ENCODE measurements at regions not wholly inside any gene's neighbourhood (a gene's known extent, or its start where the extent isn't known, plus 50 kb on each side); places are given as distances from the start of the nearest gene placed in this dataset.

DNA sequence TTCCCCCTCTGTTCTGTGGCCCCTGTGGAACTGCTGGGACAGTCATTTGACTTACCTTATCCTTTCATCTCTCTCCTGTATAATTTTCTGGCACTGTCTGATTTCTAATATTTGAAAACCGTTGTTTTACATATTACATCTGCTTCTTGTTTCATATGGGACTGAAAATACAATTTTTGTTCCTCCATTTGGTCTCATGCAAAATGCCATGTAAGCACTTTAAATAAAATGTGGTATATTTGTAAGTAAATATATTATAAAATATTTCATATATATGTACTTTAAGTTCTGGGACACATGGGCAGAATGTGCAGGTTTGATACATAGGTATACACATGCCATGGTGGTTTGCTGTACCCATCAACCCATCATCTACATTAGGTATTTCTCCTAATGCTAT lies 93.9 kb upstream of the PLPPR5 start:
- DNase-seq, result no peak
- no peaks in the 10 kb centered on the region for H3K79me2 ChIP-seq (ENCODE audit: low read length)
- H3K9me3 ChIP-seq (replicated peaks; ENCODE audit: insufficient read depth, low read length), result no peaks in the 10 kb centered on the region
- no peaks in the 10 kb centered on the region for H3K27me3 ChIP-seq (replicated peaks; ENCODE audit: insufficient read depth, low read length)
- H3K27ac ChIP-seq (ENCODE audit: low read length), result no peak overlapping the region
- TF ChIP-seq EZH2 (optimal IDR thresholded peaks at IDR 0.05; ENCODE audit: low read depth, low read length) (no peak), EZH2phosphoT487 (IDR thresholded peaks at IDR 0.05; ENCODE audit: low read length) (no peak)
- TF ChIP-seq, protein P1, sequence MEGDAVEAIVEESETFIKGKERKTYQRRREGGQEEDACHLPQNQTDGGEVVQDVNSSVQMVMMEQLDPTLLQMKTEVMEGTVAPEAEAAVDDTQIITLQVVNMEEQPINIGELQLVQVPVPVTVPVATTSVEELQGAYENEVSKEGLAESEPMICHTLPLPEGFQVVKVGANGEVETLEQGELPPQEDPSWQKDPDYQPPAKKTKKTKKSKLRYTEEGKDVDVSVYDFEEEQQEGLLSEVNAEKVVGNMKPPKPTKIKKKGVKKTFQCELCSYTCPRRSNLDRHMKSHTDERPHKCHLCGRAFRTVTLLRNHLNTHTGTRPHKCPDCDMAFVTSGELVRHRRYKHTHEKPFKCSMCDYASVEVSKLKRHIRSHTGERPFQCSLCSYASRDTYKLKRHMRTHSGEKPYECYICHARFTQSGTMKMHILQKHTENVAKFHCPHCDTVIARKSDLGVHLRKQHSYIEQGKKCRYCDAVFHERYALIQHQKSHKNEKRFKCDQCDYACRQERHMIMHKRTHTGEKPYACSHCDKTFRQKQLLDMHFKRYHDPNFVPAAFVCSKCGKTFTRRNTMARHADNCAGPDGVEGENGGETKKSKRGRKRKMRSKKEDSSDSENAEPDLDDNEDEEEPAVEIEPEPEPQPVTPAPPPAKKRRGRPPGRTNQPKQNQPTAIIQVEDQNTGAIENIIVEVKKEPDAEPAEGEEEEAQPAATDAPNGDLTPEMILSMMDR (IDR thresholded peaks at IDR 0.05; ENCODE audit: low read length), result no peak
- no peak overlapping the region for H3K4me3 ChIP-seq (ENCODE audit: low read length)
- H3K4me1 ChIP-seq (ENCODE audit: low read length), result no peaks in the 10 kb centered on the region
- H3K9me2 ChIP-seq (replicated peaks; ENCODE audit: insufficient read depth, low read length), result no peaks in the 10 kb centered on the region
- H3K9ac ChIP-seq (ENCODE audit: low read length), result no peak overlapping the region
- H2AFZ ChIP-seq (ENCODE audit: low read length), result no peak overlapping the region
- H3F3A ChIP-seq (ENCODE audit: insufficient read depth, low read length), result no peaks in the 10 kb centered on the region
- no peaks in the 10 kb centered on the region for H3K36me3 ChIP-seq (replicated peaks; ENCODE audit: insufficient read depth, low read length)
- no peaks in the 10 kb centered on the region for H4K20me1 ChIP-seq (ENCODE audit: insufficient read depth, low read length)
- no peak overlapping the region for H3K4me2 ChIP-seq (ENCODE audit: low read depth, low read length)

DNA sequence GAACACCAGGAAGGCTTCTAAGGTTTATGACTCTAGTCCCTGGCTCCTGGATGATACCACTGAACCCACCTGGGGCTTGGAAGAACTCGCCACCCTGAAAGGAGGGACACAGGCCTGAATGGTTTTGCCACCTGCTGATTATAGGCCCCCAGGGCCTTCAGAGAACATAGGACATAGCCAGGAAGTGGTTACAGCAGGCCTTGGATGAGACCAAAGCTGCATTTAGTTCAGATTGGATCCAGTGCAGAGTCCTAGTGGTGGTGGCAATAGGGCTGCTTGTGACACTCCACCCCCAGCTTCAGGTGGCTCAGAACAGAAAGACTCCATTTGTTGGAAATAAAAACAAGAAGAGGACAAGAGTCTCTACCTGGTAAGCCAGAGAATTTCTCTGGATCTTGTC lies 101.6 kb upstream of the PLPPR5 start:
- no peak overlapping the region for H3K9ac ChIP-seq (ENCODE audit: low read length)
- no peak overlapping the region for H3K4me2 ChIP-seq (ENCODE audit: low read depth, low read length)
- H3K79me2 ChIP-seq (ENCODE audit: low read length), result no peaks in the 10 kb centered on the region
- no peak for DNase-seq
- H3K9me3 ChIP-seq (replicated peaks; ENCODE audit: insufficient read depth, low read length), result no peaks in the 10 kb centered on the region
- H3K27ac ChIP-seq (ENCODE audit: low read length), result no peak overlapping the region
- H3K4me3 ChIP-seq (ENCODE audit: low read length), result no peak overlapping the region
- H3K4me1 ChIP-seq (ENCODE audit: low read length), result no peaks in the 10 kb centered on the region
- no peaks in the 10 kb centered on the region for H3F3A ChIP-seq (ENCODE audit: insufficient read depth, low read length)
- TF ChIP-seq EZH2 (optimal IDR thresholded peaks at IDR 0.05; ENCODE audit: low read depth, low read length) (no peak), EZH2phosphoT487 (IDR thresholded peaks at IDR 0.05; ENCODE audit: low read length) (no peak)
- TF ChIP-seq, protein P1 (IDR thresholded peaks at IDR 0.05; ENCODE audit: low read length), result no peak
- no peaks in the 10 kb centered on the region for H3K36me3 ChIP-seq (replicated peaks; ENCODE audit: insufficient read depth, low read length)
- H3K9me2 ChIP-seq (replicated peaks; ENCODE audit: insufficient read depth, low read length), result no peaks in the 10 kb centered on the region
- H4K20me1 ChIP-seq (ENCODE audit: insufficient read depth, low read length), result no peaks in the 10 kb centered on the region
- no peak overlapping the region for H2AFZ ChIP-seq (ENCODE audit: low read length)
- no peaks in the 10 kb centered on the region for H3K27me3 ChIP-seq (replicated peaks; ENCODE audit: insufficient read depth, low read length)

DNA sequence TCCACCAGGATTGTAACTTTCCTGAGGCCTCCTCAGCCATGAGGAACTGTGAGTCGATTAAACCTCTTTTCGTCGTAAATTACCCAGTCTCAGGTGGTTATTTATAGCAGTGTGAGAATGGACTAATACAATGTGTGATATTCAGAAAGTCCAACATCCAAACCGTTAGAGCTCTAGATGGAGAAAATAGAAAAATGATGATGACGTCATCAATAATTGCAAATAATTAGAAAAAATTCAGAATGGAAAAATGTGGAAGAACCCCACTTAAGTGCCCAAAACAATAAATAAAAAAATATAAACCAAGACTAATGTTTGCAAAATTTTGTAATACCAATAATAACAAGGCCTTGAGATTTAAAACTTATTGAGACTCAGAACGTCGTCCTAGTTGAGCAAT lies 103.0 kb upstream of the PLPPR5 start:
- Histone ChIP-seq H3K79me2 (ENCODE audit: low read length) (no peaks in the 10 kb centered on the region), H3K27me3 (replicated peaks; ENCODE audit: insufficient read depth, low read length) (no peaks in the 10 kb centered on the region), H3K36me3 (replicated peaks; ENCODE audit: insufficient read depth, low read length) (no peaks in the 10 kb centered on the region), H2AFZ (ENCODE audit: low read length) (no peak overlapping the region), H3K4me2 (ENCODE audit: low read depth, low read length) (no peak overlapping the region), H4K20me1 (ENCODE audit: insufficient read depth, low read length) (no peaks in the 10 kb centered on the region), H3K4me1 (ENCODE audit: low read length) (no peaks in the 10 kb centered on the region), H3K4me3 (ENCODE audit: low read length) (no peak overlapping the region), H3F3A (ENCODE audit: insufficient read depth, low read length) (no peaks in the 10 kb centered on the region), H3K27ac (ENCODE audit: low read length) (no peak overlapping the region), H3K9me2 (replicated peaks; ENCODE audit: insufficient read depth, low read length) (no peaks in the 10 kb centered on the region), H3K9ac (ENCODE audit: low read length) (no peak overlapping the region), H3K9me3 (replicated peaks; ENCODE audit: insufficient read depth, low read length) (no peaks in the 10 kb centered on the region)
- TF ChIP-seq EZH2 (optimal IDR thresholded peaks at IDR 0.05; ENCODE audit: low read depth, low read length), result no peak
- TF ChIP-seq EZH2phosphoT487 (IDR thresholded peaks at IDR 0.05; ENCODE audit: low read length), result no peak
- TF ChIP-seq, protein P1 (IDR thresholded peaks at IDR 0.05; ENCODE audit: low read length), result no peak
- no peak for DNase-seq

All from MM.1S (cell line).